Stimulated activated CD4-positive, alpha-beta T cell treated with anti-CD3 and anti-CD28 coated beads, Interleukin-12 subunit alpha, Interleukin-12 subunit beta, amount 100 ng/mL, for 24 hours (primary cell): ENCODE measurements at regions not wholly inside any gene's neighbourhood (a gene's known extent, or its start where the extent isn't known, plus 50 kb on each side); places are given as distances from the start of the nearest gene placed in this dataset.
"Not testable (repeated sequence)": the region's sequence is repeated elsewhere in the genome, so short reads cannot be mapped to it uniquely, and the experiment has no call there.

ENCODE experiments used
- DNase-seq, 2 experiments: peaks; one replicate each; pipeline ENCODE4 v3.0.0-alpha.2; 2020; ENCODE audit warnings: low read depth in 2 of 2

- DNase-seq = not testable (repeated sequence)
These were observed 147.4 kb downstream of the NPIPB11 start for GRCh38 chr16:29258946-29259634.

GRCh38 chr16:29257419-29258336 lies 148.8 kb downstream of the NPIPB11 start:
- DNase-seq = not testable (repeated sequence)

- DNase-seq = no peak
These were observed 150.0 kb downstream of the NPIPB11 start for GRCh38 chr16:29256501-29256981.

- not testable (repeated sequence) for DNase-seq
These were observed 150.6 kb downstream of the NPIPB11 start for GRCh38 chr16:29255957-29256356.

- DNase-seq = not testable (repeated sequence)
These were observed 151.1 kb downstream of the NPIPB11 start for GRCh38 chr16:29255496-29255796.

- no peak for DNase-seq
These were observed 151.6 kb downstream of the NPIPB11 start for GRCh38 chr16:29254676-29255495.

GRCh38 chr16:29253716-29254590 lies 152.6 kb downstream of the NPIPB11 start:
- not testable (repeated sequence) for DNase-seq

- not testable (repeated sequence) for DNase-seq
These were observed 153.4 kb downstream of the NPIPB11 start for GRCh38 chr16:29253066-29253590.

GRCh38 chr16:29252311-29252710 lies 154.2 kb downstream of the NPIPB11 start:
- DNase-seq = not testable (repeated sequence)

- DNase-seq = not testable (repeated sequence)
These were observed 154.9 kb downstream of the NPIPB11 start for GRCh38 chr16:29251571-29252011.

- DNase-seq = not testable (repeated sequence)
These were observed 155.5 kb downstream of the NPIPB11 start for GRCh38 chr16:29250923-29251434.

- not testable (repeated sequence) for DNase-seq
These were observed 156.0 kb downstream of the NPIPB11 start for GRCh38 chr16:29250469-29250868.

GRCh38 chr16:29248940-29249318 lies 157.6 kb downstream of the NPIPB11 start:
- DNase-seq = not testable (repeated sequence)

- not testable (repeated sequence) for DNase-seq
These were observed 158.1 kb downstream of the NPIPB11 start for GRCh38 chr16:29248306-29248939.

- DNase-seq = not testable (repeated sequence)
These were observed 160.4 kb downstream of the NPIPB11 start for GRCh38 chr16:29246091-29246490.

GRCh38 chr16:29237971-29238370 lies 168.5 kb downstream of the NPIPB11 start:
- DNase-seq = no peak

- DNase-seq = not testable (repeated sequence)
These were observed 169.0 kb downstream of the NPIPB11 start for GRCh38 chr16:29237495-29237894.

- DNase-seq = not testable (repeated sequence)
These were observed 169.5 kb downstream of the NPIPB11 start for GRCh38 chr16:29237023-29237422.

GRCh38 chr16:29235836-29236370 lies 170.6 kb downstream of the NPIPB11 start:
- not testable (repeated sequence) for DNase-seq
